GM12865 (cell line): ENCODE measurements at regions not wholly inside any gene's neighbourhood (a gene's known extent, or its start where the extent isn't known, plus 50 kb on each side); places are given as distances from the start of the nearest gene placed in this dataset.

Source experiments
- DNase-seq: peaks from one replicate; pipeline ENCODE4 v3.0.0; 2010; ENCODE audit warnings: low read depth
- H3K4me3 ChIP-seq: 2 replicates; pipeline ENCODE4 v1.5.1; 2011; ENCODE audit warnings: mild to moderate bottlenecking, low read depth, low read length, control low read depth
- CTCF ChIP-seq: IDR thresholded peaks from 2 replicates; pipeline ENCODE4 v1.5.1; 2011; ENCODE audit warnings: low read length, control low read depth, low read depth, inconsistent platforms; ENCODE audit not compliant: insufficient read depth; ENCODE audit errors: missing control alignments

GRCh38 chr7:12861070-12861469 lies 173.6 kb downstream of the ARL4A start:
- TF ChIP-seq CTCF = no peak
- H3K4me3 ChIP-seq = no peak overlapping the region
- DNase-seq = no peak

- no peak overlapping the region for H3K4me3 ChIP-seq
- TF ChIP-seq CTCF = no peak
- no peak for DNase-seq
These were observed 174.7 kb downstream of the ARL4A start for GRCh38 chr7:12862146-12862545.

- TF ChIP-seq CTCF = no peak
- DNase-seq = no peak
- H3K4me3 ChIP-seq = no peak overlapping the region
These were observed 177.1 kb downstream of the ARL4A start for GRCh38 chr7:12864470-12865046.

GRCh38 chr7:12865593-12865992 lies 178.2 kb downstream of the ARL4A start:
- no peak for DNase-seq

GRCh38 chr7:12866207-12866606 lies 178.8 kb downstream of the ARL4A start:
- H3K4me3 ChIP-seq = no peak overlapping the region
- no peak for TF ChIP-seq CTCF
- DNase-seq = no peak

More at GRCh38 chr7:12865593-12865992, 178.2 kb downstream of the ARL4A start:
- no peak overlapping the region for H3K4me3 ChIP-seq
- no peak for TF ChIP-seq CTCF

GRCh38 chr7:12868027-12868426 lies 180.6 kb downstream of the ARL4A start:
- H3K4me3 ChIP-seq = no peak overlapping the region
- TF ChIP-seq CTCF = no peak
- no peak for DNase-seq

GRCh38 chr7:12870219-12870618 lies 182.8 kb downstream of the ARL4A start:
- H3K4me3 ChIP-seq = no peak overlapping the region
- TF ChIP-seq CTCF = no peak
- no peak for DNase-seq
